HEK293 (cell line): ENCODE measurements at regions not wholly inside any gene's neighbourhood (a gene's known extent, or its start where the extent isn't known, plus 50 kb on each side); places are given as distances from the start of the nearest gene placed in this dataset.

ENCODE experiments used
- CTCF ChIP-seq: fragments of 450-650 bp; formaldehyde crosslinking; IDR thresholded peaks from 2 replicates; pipeline ENCODE4 v1.5.1; 2016; ENCODE audit warnings: missing biosample characterization, missing genetic modification characterization
- PBX3 ChIP-seq: sonication (generic); formaldehyde crosslinking; IDR thresholded peaks from 2 replicates; pipeline ENCODE4 v1.8.1; 2022; ENCODE audit warnings: mild to moderate bottlenecking, moderate library complexity, missing genetic modification reagents
- ZBTB7A ChIP-seq: fragments of 450-650 bp; formaldehyde crosslinking; IDR thresholded peaks from 2 replicates; pipeline ENCODE4 v1.5.1; 2016; ENCODE audit warnings: low read depth, missing biosample characterization, missing genetic modification characterization
- ZNF18 ChIP-seq: fragments of 450-650 bp; formaldehyde crosslinking; IDR thresholded peaks from 2 replicates; pipeline ENCODE4 v1.5.1; 2016; ENCODE audit warnings: missing biosample characterization, missing genetic modification characterization
- ZNF529 ChIP-seq: fragments of 450-650 bp; formaldehyde crosslinking; IDR thresholded peaks from 2 replicates; pipeline ENCODE4 v1.5.1; 2017; ENCODE audit warnings: missing genetic modification characterization, missing biosample characterization; ENCODE audit not compliant: insufficient replicate concordance

GRCh38 chr1:30492451-30492850, 230.9 kb downstream of the MATN1 start:
- TF ChIP-seq CTCF (tag by site-specific recombination) (no peak), PBX3 (CRISPR knock-in tag) (no peak), ZNF529 (tag by site-specific recombination) (no peak), ZNF18 (tag by site-specific recombination) (no peak), ZBTB7A (tag by site-specific recombination) (no peak)
